ENCODE measurements at regions not wholly inside any gene's neighbourhood (a gene's known extent, or its start where the extent isn't known, plus 50 kb on each side); places are given as distances from the start of the nearest gene placed in this dataset.
A peak's percentile ranks its signal among the peaks of the same experiment; 100 is the strongest.

- TF ChIP-seq HMGXB3 (CRISPR knock-in tag; IDR thresholded peaks at IDR 0.05; ENCODE audit: borderline replicate concordance) (peak; percentile 87; the same call in 1 of the 2 replicates), ZNF12 (CRISPR knock-in tag; IDR thresholded peaks at IDR 0.05) (peak; percentile 86), POLR2AphosphoS5 (IDR thresholded peaks at IDR 0.05; ENCODE audit: low read depth, low read length) (no peak), GATA4 (IDR thresholded peaks at IDR 0.05; ENCODE audit: borderline replicate concordance, low read depth) (peak; percentile 73; the same call in 1 of the 2 replicates), HMGXB4 (CRISPR knock-in tag; IDR thresholded peaks at IDR 0.05; ENCODE audit: borderline replicate concordance in 1 of 2, low read depth in 1 of 2) (peak in 1 of 2 experiments; percentile 63; a peak in 1 of 4 replicates), SP4 (CRISPR knock-in tag; IDR thresholded peaks at IDR 0.05) (peak; percentile 73; the same call in 1 of the 2 replicates), IKZF1 (IDR thresholded peaks at IDR 0.05) (no peak), ZNF709 (CRISPR knock-in tag; IDR thresholded peaks at IDR 0.05) (peak; percentile 63; the same call in 1 of the 2 replicates), ETV6 (CRISPR knock-in tag; conservative IDR thresholded peaks at IDR 0.05) (no peak; the same call in 1 of the 2 replicates), ZNF274 (CRISPR knock-in tag; IDR thresholded peaks at IDR 0.05) (no peak), ZNF615 (CRISPR knock-in tag; IDR thresholded peaks at IDR 0.05; ENCODE audit: borderline replicate concordance) (no peak), ZNF414 (CRISPR knock-in tag; IDR thresholded peaks at IDR 0.05) (0 out of 2 replicates have a peak, but pooled peaks have one; percentile 72), GFI1 (CRISPR knock-in tag; IDR thresholded peaks at IDR 0.05; ENCODE audit: borderline replicate concordance) (peak; percentile 95), ZNF740 (CRISPR knock-in tag; IDR thresholded peaks at IDR 0.05) (no peak), STAT5B (CRISPR knock-in tag; IDR thresholded peaks at IDR 0.05) (no peak), ZFP1 (CRISPR knock-in tag; IDR thresholded peaks at IDR 0.05) (peak; percentile 92; the same call in 1 of the 2 replicates), ZNF773 (CRISPR knock-in tag; IDR thresholded peaks at IDR 0.05; ENCODE audit: borderline replicate concordance) (no peak), MLXIP (CRISPR knock-in tag; IDR thresholded peaks at IDR 0.05; ENCODE audit: borderline replicate concordance) (no peak), RBAK (CRISPR knock-in tag; IDR thresholded peaks at IDR 0.05) (no peak), SMC3 (IDR thresholded peaks at IDR 0.05; ENCODE audit: low read length) (peak; percentile 41), SMARCC2 (IDR thresholded peaks at IDR 0.05) (no peak), NFRKB (IDR thresholded peaks at IDR 0.05) (no peak)
Observed at GRCh38 chr1:8189931-8190483, 127.9 kb upstream of the SLC45A1 start (continued).
